GM12875 (cell line): ENCODE measurements at regions not wholly inside any gene's neighbourhood (a gene's known extent, or its start where the extent isn't known, plus 50 kb on each side); places are given as distances from the start of the nearest gene placed in this dataset.

ENCODE experiments used
- H3K4me3 ChIP-seq: one replicate; pipeline ENCODE4 v1.5.1; 2011; ENCODE audit warnings: low read depth, low read length, control low read depth
- CTCF ChIP-seq: IDR thresholded peaks from 2 replicates; pipeline ENCODE4 v1.5.1; 2011; ENCODE audit warnings: low read depth, mild to moderate bottlenecking, control low read depth, inconsistent platforms, low read length, moderate library complexity, borderline replicate concordance; ENCODE audit not compliant: insufficient read depth

DNA sequence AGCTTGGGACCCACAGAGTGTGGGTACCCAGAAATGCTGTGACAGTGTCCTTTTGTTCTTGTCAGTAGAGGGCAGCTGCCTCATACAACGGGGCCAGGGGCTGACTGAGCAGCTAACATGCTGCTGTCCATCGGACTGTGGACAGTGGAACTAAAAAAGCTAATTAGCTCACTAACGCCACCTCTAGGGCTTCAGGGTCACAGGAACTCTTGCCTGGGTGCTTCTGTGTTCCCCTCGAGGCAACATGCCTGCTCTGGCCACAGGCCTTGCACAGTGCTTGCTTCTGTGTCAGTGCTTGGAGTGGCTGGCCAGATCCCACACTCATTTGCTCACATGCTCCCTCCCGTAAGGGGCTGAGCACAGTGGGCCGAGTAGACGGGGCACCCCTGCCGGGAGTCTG, 377.0 kb downstream of the OLFM4 start:
- H3K4me3 ChIP-seq, result no peak overlapping the region
- TF ChIP-seq CTCF, result no peak

GRCh38 chr13:53408306-53408705, 379.7 kb downstream of the OLFM4 start:
- no peak overlapping the region for H3K4me3 ChIP-seq
- TF ChIP-seq CTCF, result no peak

DNA sequence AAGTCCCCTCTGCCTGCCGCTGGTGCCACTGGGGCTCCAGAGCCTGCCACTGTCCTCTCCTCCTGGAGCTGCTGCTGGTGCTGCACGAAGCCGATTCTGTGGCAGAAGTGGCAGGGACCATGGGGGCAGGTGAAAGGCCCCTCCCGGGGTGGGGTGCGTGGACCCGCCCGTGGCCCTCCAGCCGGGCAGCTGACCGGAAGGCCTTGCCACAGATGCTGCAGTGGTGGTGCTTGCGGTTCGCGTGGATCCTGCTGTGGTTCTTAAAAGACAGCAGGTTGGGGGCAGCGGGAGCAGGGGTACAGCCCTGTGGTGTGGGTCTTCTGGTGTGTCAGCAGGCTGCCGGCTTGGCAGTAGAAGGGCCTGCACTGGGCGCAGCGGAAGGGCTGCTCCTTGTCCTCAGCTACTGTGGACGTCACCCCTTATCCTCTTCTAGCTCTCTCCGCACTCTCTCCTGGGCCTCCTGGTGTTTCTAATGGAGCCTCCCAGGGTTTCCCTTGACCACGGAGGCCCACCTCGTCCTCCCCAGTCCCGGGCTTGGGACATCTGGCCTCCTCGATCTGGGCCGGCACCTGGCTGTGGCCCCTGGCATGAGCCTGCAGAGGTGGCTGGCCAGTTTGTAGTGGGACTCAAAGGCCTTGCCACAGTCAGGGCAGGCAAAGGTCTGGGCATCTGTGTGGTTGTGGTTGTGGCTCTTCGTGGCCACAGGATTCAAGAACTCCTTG, 380.4 kb downstream of the OLFM4 start:
- no peak for TF ChIP-seq CTCF
- no peak overlapping the region for H3K4me3 ChIP-seq

DNA sequence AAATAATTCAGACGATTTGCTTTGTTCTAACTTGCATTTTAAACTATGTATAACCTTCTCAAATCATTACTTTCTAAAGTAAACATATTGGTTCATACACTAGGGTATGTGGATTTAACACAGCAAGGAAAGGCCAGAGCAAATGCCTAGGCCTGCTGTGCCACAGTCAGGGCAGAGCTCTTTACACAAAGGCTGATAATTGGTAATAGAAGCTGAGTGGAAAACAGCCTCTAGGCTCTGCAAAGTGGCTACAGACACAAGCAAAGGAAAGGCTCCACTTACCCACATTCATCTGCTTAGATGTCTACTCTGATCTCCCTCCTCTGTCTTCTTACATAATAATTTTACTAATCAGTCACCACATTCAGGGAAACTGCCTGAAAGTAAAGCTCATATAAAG, 382.9 kb downstream of the OLFM4 start:
- TF ChIP-seq CTCF, result no peak
- no peak overlapping the region for H3K4me3 ChIP-seq

- no peak for TF ChIP-seq CTCF
- no peak overlapping the region for H3K4me3 ChIP-seq
These were observed 386.5 kb downstream of the OLFM4 start for GRCh38 chr13:53415135-53415534.

DNA sequence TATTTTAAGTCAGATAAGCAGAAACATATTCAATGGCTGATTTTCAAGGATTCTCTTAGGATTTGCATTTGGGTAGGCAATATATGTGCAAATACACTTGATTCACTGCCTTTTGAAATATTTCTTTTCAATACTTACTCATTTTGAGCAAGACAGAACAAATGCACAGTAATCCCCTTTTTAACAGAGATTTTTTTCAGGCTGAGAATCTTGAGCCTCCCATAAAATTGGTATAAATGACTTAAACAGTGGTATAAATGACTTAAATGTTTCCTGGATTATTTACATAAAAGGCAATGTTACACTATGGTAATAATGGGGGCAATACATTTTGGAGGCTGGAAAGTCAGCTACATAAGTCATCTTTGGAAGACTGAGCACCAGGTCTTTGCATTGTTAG, 389.0 kb downstream of the OLFM4 start:
- no peak overlapping the region for H3K4me3 ChIP-seq
- TF ChIP-seq CTCF, result no peak

GRCh38 chr13:53422415-53422814, 393.8 kb downstream of the OLFM4 start:
- H3K4me3 ChIP-seq, result no peak overlapping the region
- TF ChIP-seq CTCF, result no peak
